SK-N-SH treated with all-trans-retinoic acid at 6 μM for 48 hours (cell line): ENCODE measurements at regions not wholly inside any gene's neighbourhood (a gene's known extent, or its start where the extent isn't known, plus 50 kb on each side); places are given as distances from the start of the nearest gene placed in this dataset.

ENCODE experiments used
- ATAC-seq: fragments of 200-7000 bp; cut with Tn5 transposase; 3 replicates; pipeline ENCODE4 v1.9.1; 2020; ENCODE audit warnings: mild to moderate bottlenecking, moderate library complexity
- ARNTL ChIP-seq: fragments of 450-650 bp; formaldehyde crosslinking; IDR thresholded peaks from 2 replicates; pipeline ENCODE4 v1.5.0; 2020; ENCODE audit warnings: low read depth, mild to moderate bottlenecking, moderate library complexity, borderline replicate concordance
- BACH2 ChIP-seq: fragments of 250-450 bp; sonication (Bioruptor Pico); IDR thresholded peaks from 2 replicates; pipeline ENCODE4 v1.9.0; 2021; ENCODE audit warnings: mild to moderate bottlenecking, borderline replicate concordance
- CREB5 ChIP-seq: fragments of 250-450 bp; sonication (Bioruptor Pico); IDR thresholded peaks from 2 replicates; pipeline ENCODE4 v1.5.1; 2020; ENCODE audit warnings: low read depth, mild to moderate bottlenecking, moderate library complexity
- CSDC2 ChIP-seq: fragments of 250-450 bp; sonication (Bioruptor Pico); IDR thresholded peaks from 2 replicates; pipeline ENCODE4 v1.5.0; 2020; ENCODE audit warnings: mild to moderate bottlenecking, moderate library complexity
- CSRNP3 ChIP-seq: fragments of 250-450 bp; sonication (Bioruptor Pico); IDR thresholded peaks from 2 replicates; pipeline ENCODE4 v1.5.1; 2021; ENCODE audit warnings: mild to moderate bottlenecking, moderate library complexity
- ESRRG ChIP-seq: fragments of 250-450 bp; sonication (Bioruptor Pico); IDR thresholded peaks from 2 replicates; pipeline ENCODE4 v1.6.1; 2021; ENCODE audit warnings: mild to moderate bottlenecking
- GLIS3 ChIP-seq: fragments of 250-450 bp; sonication (Bioruptor Pico); IDR thresholded peaks from 2 replicates; pipeline ENCODE4 v1.5.0; 2020; ENCODE audit warnings: mild to moderate bottlenecking, moderate library complexity
- OSR1 ChIP-seq: fragments of 250-450 bp; sonication (Bioruptor Pico); IDR thresholded peaks from 2 replicates; pipeline ENCODE4 v1.8.0; 2022; ENCODE audit warnings: moderate library complexity, mild to moderate bottlenecking, inconsistent platforms
- PATZ1 ChIP-seq: fragments of 250-450 bp; sonication (Bioruptor Pico); IDR thresholded peaks from 2 replicates; pipeline ENCODE4 v1.8.0; 2020; ENCODE audit warnings: mild to moderate bottlenecking, moderate library complexity, borderline replicate concordance
- POU6F1 ChIP-seq: fragments of 250-450 bp; sonication (Bioruptor Pico); IDR thresholded peaks from 2 replicates; pipeline ENCODE4 v1.8.0; 2021; ENCODE audit warnings: low read depth, mild to moderate bottlenecking, moderate library complexity, borderline replicate concordance
- PPARA ChIP-seq: fragments of 250-450 bp; sonication (Bioruptor Pico); IDR thresholded peaks from 2 replicates; pipeline ENCODE4 v1.5.0; 2020; ENCODE audit warnings: mild to moderate bottlenecking, borderline replicate concordance
- SNAI2 ChIP-seq: fragments of 250-450 bp; sonication (Bioruptor Pico); IDR thresholded peaks from 2 replicates; pipeline ENCODE4 v1.5.0; 2020; ENCODE audit warnings: mild to moderate bottlenecking, moderate library complexity
- TCF4 ChIP-seq: fragments of 250-450 bp; sonication (Bioruptor Pico); IDR thresholded peaks from 2 replicates; pipeline ENCODE4 v1.8.0; 2021; ENCODE audit warnings: mild to moderate bottlenecking, moderate library complexity, borderline replicate concordance
- TOX ChIP-seq: fragments of 250-450 bp; sonication (Bioruptor Pico); IDR thresholded peaks from 2 replicates; pipeline ENCODE4 v1.8.0; 2021; ENCODE audit warnings: mild to moderate bottlenecking, moderate library complexity, borderline replicate concordance
- TSHZ2 ChIP-seq: fragments of 250-450 bp; sonication (Bioruptor Pico); IDR thresholded peaks from 2 replicates; pipeline ENCODE4 v1.5.0; 2020; ENCODE audit warnings: mild to moderate bottlenecking, moderate library complexity
- ZC3H10 ChIP-seq: fragments of 250-450 bp; sonication (Bioruptor Pico); IDR thresholded peaks from 2 replicates; pipeline ENCODE4 v1.5.1; 2021; ENCODE audit warnings: mild to moderate bottlenecking, moderate library complexity
- ZFP3 ChIP-seq: fragments of 250-450 bp; sonication (Bioruptor Pico); IDR thresholded peaks from 2 replicates; pipeline ENCODE4 v1.5.0; 2020; ENCODE audit warnings: mild to moderate bottlenecking, moderate library complexity
- ZFP30 ChIP-seq: fragments of 450-650 bp; formaldehyde crosslinking; IDR thresholded peaks from 2 replicates; pipeline ENCODE4 v1.5.0; 2022; ENCODE audit warnings: mild to moderate bottlenecking, moderate library complexity
- ZNF565 ChIP-seq: fragments of 450-650 bp; formaldehyde crosslinking; conservative IDR thresholded peaks from 2 replicates; pipeline ENCODE4 v1.5.0; 2020; ENCODE audit warnings: low read depth, mild to moderate bottlenecking, moderate library complexity
- ZNF70 ChIP-seq: fragments of 450-650 bp; formaldehyde crosslinking; IDR thresholded peaks from 2 replicates; pipeline ENCODE4 v1.5.0; 2020; ENCODE audit warnings: mild to moderate bottlenecking, moderate library complexity

GRCh38 chr6:56865081-56865875 is 89.6 kb upstream of the BEND6 start:
- ATAC-seq: no peak
- no peak for TF ChIP-seq ZFP3 (CRISPR knock-in tag)
- no peak for TF ChIP-seq SNAI2 (CRISPR knock-in tag)
- no peak for TF ChIP-seq OSR1 (CRISPR knock-in tag)
- TF ChIP-seq ZFP30 (CRISPR knock-in tag): no peak
- no peak for TF ChIP-seq ARNTL (CRISPR knock-in tag)
- no peak for TF ChIP-seq CSDC2
- no peak for TF ChIP-seq POU6F1 (CRISPR knock-in tag)
- TF ChIP-seq BACH2: no peak
- TF ChIP-seq CSRNP3 (CRISPR knock-in tag): no peak
- TF ChIP-seq ESRRG: no peak
- TF ChIP-seq TCF4 (CRISPR knock-in tag): no peak
- TF ChIP-seq PATZ1 (CRISPR knock-in tag): no peak
- no peak for TF ChIP-seq CREB5
- TF ChIP-seq GLIS3 (CRISPR knock-in tag): no peak
- TF ChIP-seq ZC3H10 (CRISPR knock-in tag): no peak
- TF ChIP-seq TSHZ2 (CRISPR knock-in tag): no peak
- TF ChIP-seq PPARA (CRISPR knock-in tag): no peak

GRCh38 chr6:56864171-56864616 is 90.7 kb upstream of the BEND6 start:
- no peak for TF ChIP-seq ZNF70 (CRISPR knock-in tag)
- no peak for TF ChIP-seq ZNF565 (CRISPR knock-in tag)
- TF ChIP-seq SNAI2 (CRISPR knock-in tag): no peak
- TF ChIP-seq TOX: no peak
- TF ChIP-seq ZFP30 (CRISPR knock-in tag): no peak
- TF ChIP-seq TSHZ2 (CRISPR knock-in tag): no peak
- no peak for ATAC-seq
